Stimulated activated naive B cell treated with anti-CD40 and anti-IgM and Interleukin-4, amounts not matched to agents 10 μg/mL and 1 μg/mL and 100 μg/mL, for 72 hours (primary cell): ENCODE measurements at regions not wholly inside any gene's neighbourhood (a gene's known extent, or its start where the extent isn't known, plus 50 kb on each side); places are given as distances from the start of the nearest gene placed in this dataset.

ENCODE experiments used
- ATAC-seq, 2 donors: fragments of 150-1000 bp; cut with Tn5 transposase; replicated peaks; 2 replicates each; pipeline ENCODE4 v1.10.0; 2021; ENCODE audit warnings: moderate library complexity in 1 of 2
- DNase-seq: peaks from one replicate; pipeline ENCODE4 v3.0.0; 2021
- H3K27ac Mint-ChIP-seq: one replicate; pipeline ENCODE4 v1.8.0; 2022; ENCODE audit warnings: mild to moderate bottlenecking, mixed read lengths
- H3K27me3 Mint-ChIP-seq, 2 donors: one replicate each; pipeline ENCODE4 v1.8.0; 2022; ENCODE audit warnings: mixed read lengths in 2 of 2
- H3K36me3 Mint-ChIP-seq, 2 donors: one replicate each; pipeline ENCODE4 v1.8.0; 2022; ENCODE audit warnings: mixed read lengths in 2 of 2, mild to moderate bottlenecking in 1 of 2
- H3K4me1 Mint-ChIP-seq, 2 donors: one replicate each; pipeline ENCODE4 v1.8.0; 2022; ENCODE audit warnings: mixed read lengths in 2 of 2, mild to moderate bottlenecking in 1 of 2
- H3K4me3 Mint-ChIP-seq, 2 donors: one replicate each; pipeline ENCODE4 v1.8.0; 2022; ENCODE audit warnings: mild to moderate bottlenecking in 2 of 2, mixed read lengths in 2 of 2, moderate library complexity in 1 of 2
- H3K9me3 Mint-ChIP-seq, 2 donors: one replicate each; pipeline ENCODE4 v1.8.0; 2022; ENCODE audit warnings: mixed read lengths in 2 of 2, mild to moderate bottlenecking in 1 of 2

GRCh38 chr4:116449764-116450163, 635.6 kb downstream of the TRAM1L1 start:
- H3K4me3 Mint-ChIP-seq, result no peak overlapping the region
- H3K27me3 Mint-ChIP-seq, result no peaks in the 10 kb centered on the region
- no peaks in the 10 kb centered on the region for H3K4me1 Mint-ChIP-seq
- H3K9me3 Mint-ChIP-seq, result no peaks in the 10 kb centered on the region
- ATAC-seq (no peak), DNase-seq (no peak)
- H3K27ac Mint-ChIP-seq, result no peak overlapping the region
- H3K36me3 Mint-ChIP-seq, result no peaks in the 10 kb centered on the region

- Mint-ChIP-seq H3K4me3 (no peak overlapping the region), H3K9me3 (peaks cover 0 to 1% of the 10 kb centered on the region in 2 donors), H3K36me3 (no peaks in the 10 kb centered on the region), H3K4me1 (no peaks in the 10 kb centered on the region), H3K27ac (no peak overlapping the region), H3K27me3 (no peaks in the 10 kb centered on the region)
- DNase-seq, result no peak
- no peak for ATAC-seq
Measured at GRCh38 chr4:116444117-116444516, 641.3 kb downstream of the TRAM1L1 start.

DNA sequence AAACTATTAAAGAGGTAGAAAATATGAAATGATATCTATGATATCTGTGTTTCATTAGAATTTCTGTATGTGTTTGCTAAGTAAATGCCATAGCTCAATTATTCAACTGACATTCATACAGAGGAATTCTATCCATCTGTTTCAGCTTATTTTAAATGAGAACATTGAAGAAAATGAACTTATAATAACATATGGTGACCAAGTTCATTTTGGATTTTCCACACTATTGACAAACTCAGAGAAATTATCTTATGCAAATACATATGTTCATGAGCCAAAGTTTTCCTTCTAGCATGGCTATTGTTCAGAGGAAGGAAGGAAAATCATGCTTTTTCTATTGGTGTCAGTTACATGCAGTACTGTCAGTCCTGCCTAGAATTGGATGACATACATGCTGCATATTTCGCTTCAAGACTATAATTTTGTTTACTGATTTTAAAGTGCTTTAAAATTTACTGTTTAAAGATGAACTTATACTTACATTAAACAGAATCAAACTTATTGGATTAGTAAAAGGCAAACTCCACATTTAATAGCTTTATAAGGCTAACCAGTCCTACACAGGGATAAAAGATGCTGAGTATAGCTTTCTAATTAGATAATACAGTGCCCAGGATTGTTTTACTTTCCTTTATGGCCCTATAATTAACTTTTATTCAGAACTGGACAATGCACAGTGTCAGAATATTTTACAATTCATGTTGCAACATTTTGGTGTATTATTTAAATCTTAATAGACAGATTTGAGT, 646.2 kb downstream of the TRAM1L1 start:
- no peaks in the 10 kb centered on the region for H3K4me1 Mint-ChIP-seq
- ATAC-seq (no peak), DNase-seq (no peak)
- no peak overlapping the region for H3K27ac Mint-ChIP-seq
- no peaks in the 10 kb centered on the region for H3K36me3 Mint-ChIP-seq
- peaks cover 0 to 1% of the 10 kb centered on the region in 2 donors for H3K9me3 Mint-ChIP-seq
- no peak overlapping the region for H3K4me3 Mint-ChIP-seq
- H3K27me3 Mint-ChIP-seq, result no peaks in the 10 kb centered on the region

DNA sequence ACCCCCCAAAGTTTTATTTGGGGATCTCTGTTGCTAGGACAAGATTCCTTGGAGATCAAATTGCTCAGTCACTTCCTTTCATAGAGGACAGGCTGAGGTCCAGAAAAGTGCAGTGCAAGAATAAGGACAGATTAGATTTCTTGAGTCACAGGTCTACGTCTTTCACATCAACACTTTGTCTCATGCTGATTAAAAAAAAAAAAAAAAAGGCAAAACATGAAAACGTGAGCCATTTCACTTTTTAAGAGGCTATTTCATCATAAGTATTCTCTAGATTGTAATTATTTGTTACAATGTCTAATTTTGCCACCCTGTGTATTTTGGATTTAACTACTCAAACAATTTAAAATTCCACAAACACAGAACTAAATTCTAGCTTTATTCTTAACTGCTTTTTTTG, 647.0 kb downstream of the TRAM1L1 start:
- no peak overlapping the region for H3K27ac Mint-ChIP-seq
- no peak overlapping the region for H3K4me3 Mint-ChIP-seq
- peaks cover 0 to 1% of the 10 kb centered on the region in 2 donors for H3K9me3 Mint-ChIP-seq
- H3K36me3 Mint-ChIP-seq, result no peaks in the 10 kb centered on the region
- no peak for ATAC-seq
- no peaks in the 10 kb centered on the region for H3K27me3 Mint-ChIP-seq
- no peak for DNase-seq
- H3K4me1 Mint-ChIP-seq, result no peaks in the 10 kb centered on the region

DNA sequence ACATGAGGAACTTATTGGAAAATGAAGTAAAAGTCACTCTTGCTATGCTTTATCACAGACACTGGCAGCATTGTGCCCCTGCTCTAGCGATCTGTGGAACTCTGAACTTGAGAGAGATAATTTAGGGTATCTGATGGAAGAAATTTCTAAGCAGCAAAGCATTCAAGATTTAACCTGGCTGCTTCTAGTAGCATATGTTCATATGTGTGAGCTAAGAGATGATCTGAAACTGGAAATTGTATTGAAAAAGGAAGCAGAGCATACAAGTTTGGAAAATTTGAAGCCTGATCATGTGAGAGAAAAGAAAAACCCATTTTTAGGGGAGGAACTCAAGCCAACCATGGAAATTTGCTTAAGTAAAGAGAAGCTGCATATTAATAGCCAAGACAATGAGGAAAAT, 657.7 kb downstream of the TRAM1L1 start:
- Mint-ChIP-seq H3K9me3 (peaks cover 13 to 20% of the 10 kb centered on the region in 2 donors), H3K36me3 (no peaks in the 10 kb centered on the region), H3K4me1 (no peaks in the 10 kb centered on the region), H3K27me3 (no peaks in the 10 kb centered on the region), H3K27ac (no peak overlapping the region), H3K4me3 (no peak overlapping the region)
- ATAC-seq (no peak), DNase-seq (no peak)

- Mint-ChIP-seq H3K4me3 (no peak overlapping the region), H3K27ac (no peak overlapping the region), H3K27me3 (no peaks in the 10 kb centered on the region), H3K9me3 (peaks cover 4 to 6% of the 10 kb centered on the region in 2 donors), H3K36me3 (no peaks in the 10 kb centered on the region), H3K4me1 (no peaks in the 10 kb centered on the region)
- ATAC-seq, result no peak
- no peak for DNase-seq
Measured at GRCh38 chr4:116413222-116413621, 672.2 kb downstream of the TRAM1L1 start.

DNA sequence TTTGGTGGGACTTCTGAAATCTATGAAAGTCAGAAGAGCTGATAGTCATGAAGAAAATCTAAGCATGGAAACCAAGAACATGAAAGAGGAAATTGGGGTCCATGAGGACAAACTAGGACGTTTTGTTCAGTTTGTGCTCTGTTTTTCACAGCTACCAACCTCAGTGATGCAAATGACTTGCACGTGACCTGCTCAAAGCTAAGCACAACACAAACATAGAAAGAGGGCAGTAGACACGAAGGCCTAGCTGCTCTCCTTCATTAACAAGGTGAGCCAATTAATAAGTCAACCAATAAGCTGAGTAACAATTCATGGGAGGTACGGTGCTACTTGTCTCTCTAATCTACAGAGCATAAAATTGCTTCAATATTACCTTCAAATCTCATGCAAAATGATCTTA, 684.1 kb downstream of the TRAM1L1 start:
- ATAC-seq, result no peak
- H3K4me3 Mint-ChIP-seq, result no peak overlapping the region
- peaks cover 0 to 2% of the 10 kb centered on the region in 2 donors for H3K9me3 Mint-ChIP-seq

DNA sequence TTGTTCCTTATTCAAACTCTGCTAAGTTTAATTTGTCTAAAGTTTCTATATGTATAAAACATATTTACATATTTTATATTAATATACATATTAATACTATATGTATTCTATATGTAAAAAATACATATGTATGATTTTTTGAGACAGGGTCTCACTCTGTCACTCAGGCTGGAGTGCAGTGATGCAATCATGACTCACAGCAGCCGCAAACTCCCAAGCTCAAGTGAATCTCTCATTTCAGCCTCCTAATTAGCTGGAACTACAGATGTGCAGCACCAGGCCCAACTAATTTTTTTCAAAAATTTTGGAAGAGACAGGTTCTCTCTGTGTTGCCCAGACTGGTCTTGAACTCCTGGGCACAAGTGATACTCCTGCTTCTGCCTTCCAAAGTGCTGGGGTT, 684.9 kb downstream of the TRAM1L1 start:
- Mint-ChIP-seq H3K4me1 (no peaks in the 10 kb centered on the region), H3K9me3 (peaks cover 0 to 2% of the 10 kb centered on the region in 2 donors), H3K4me3 (no peak overlapping the region), H3K36me3 (no peaks in the 10 kb centered on the region), H3K27ac (no peak overlapping the region), H3K27me3 (no peaks in the 10 kb centered on the region)
- DNase-seq (no peak), ATAC-seq (no peak)

More for the DNA sequence above, 684.1 kb downstream of the TRAM1L1 start:
- H3K27ac Mint-ChIP-seq, result no peak overlapping the region
- H3K27me3 Mint-ChIP-seq, result no peaks in the 10 kb centered on the region
- H3K4me1 Mint-ChIP-seq, result no peaks in the 10 kb centered on the region
- no peak for DNase-seq
- no peaks in the 10 kb centered on the region for H3K36me3 Mint-ChIP-seq

- H3K27me3 Mint-ChIP-seq, result no peaks in the 10 kb centered on the region
Measured at GRCh38 chr4:116397714-116398113, 687.7 kb downstream of the TRAM1L1 start.

DNA sequence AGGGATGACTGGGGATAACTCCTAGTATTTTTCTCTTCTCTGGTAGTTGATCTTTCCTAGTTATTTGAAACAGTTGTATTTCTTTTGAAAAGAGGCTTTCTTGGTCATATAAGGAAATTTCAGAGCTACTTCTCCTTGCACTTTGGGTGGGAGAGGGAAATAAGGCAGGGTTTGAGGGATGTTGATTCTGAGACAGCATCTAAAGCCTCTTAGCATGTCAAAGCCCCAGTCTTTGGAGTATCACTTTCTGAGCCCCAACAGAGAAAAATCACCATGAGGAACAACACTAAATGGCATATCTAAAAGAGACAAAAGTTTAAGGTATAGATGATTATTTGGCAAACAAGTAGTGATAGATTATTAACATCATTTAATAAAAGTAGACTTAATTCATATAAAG, 688.1 kb downstream of the TRAM1L1 start:
- DNase-seq (no peak), ATAC-seq (no peak)
- Mint-ChIP-seq H3K27me3 (no peaks in the 10 kb centered on the region), H3K27ac (no peak overlapping the region), H3K9me3 (no peaks in the 10 kb centered on the region), H3K4me1 (no peaks in the 10 kb centered on the region), H3K4me3 (no peak overlapping the region), H3K36me3 (no peaks in the 10 kb centered on the region)

More at GRCh38 chr4:116397714-116398113, 687.7 kb downstream of the TRAM1L1 start:
- ATAC-seq, result no peak
- H3K9me3 Mint-ChIP-seq, result no peaks in the 10 kb centered on the region
- no peak for DNase-seq
- no peaks in the 10 kb centered on the region for H3K36me3 Mint-ChIP-seq
- H3K27ac Mint-ChIP-seq, result no peak overlapping the region
- H3K4me3 Mint-ChIP-seq, result no peak overlapping the region
- H3K4me1 Mint-ChIP-seq, result no peaks in the 10 kb centered on the region

DNA sequence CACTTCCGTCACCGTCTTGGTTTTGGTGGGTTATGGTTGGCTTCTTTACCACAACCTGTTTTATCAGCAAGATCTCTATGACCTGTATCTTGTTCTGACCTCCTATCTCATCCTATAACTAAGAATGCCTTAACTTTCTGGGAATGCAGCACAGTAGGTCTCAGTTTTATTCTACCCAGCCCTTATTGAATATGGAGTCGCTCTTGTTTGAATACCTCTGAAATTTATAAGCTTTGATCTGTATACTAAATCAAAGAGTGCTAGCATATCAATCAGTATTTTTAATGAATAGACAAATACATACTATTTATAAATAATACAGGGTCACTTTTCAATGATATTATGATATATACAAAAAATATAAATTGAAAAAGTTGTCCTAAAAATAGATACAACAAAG, 690.0 kb downstream of the TRAM1L1 start:
- H3K36me3 Mint-ChIP-seq, result no peaks in the 10 kb centered on the region
- no peaks in the 10 kb centered on the region for H3K9me3 Mint-ChIP-seq
- no peak overlapping the region for H3K4me3 Mint-ChIP-seq
- ATAC-seq (no peak), DNase-seq (no peak)
- no peaks in the 10 kb centered on the region for H3K4me1 Mint-ChIP-seq
- H3K27ac Mint-ChIP-seq, result no peak overlapping the region
- no peaks in the 10 kb centered on the region for H3K27me3 Mint-ChIP-seq

GRCh38 chr4:116391020-116391419, 694.4 kb downstream of the TRAM1L1 start:
- no peaks in the 10 kb centered on the region for H3K27me3 Mint-ChIP-seq
- H3K9me3 Mint-ChIP-seq, result peaks cover 0 to 2% of the 10 kb centered on the region in 2 donors
- no peaks in the 10 kb centered on the region for H3K4me1 Mint-ChIP-seq
- H3K27ac Mint-ChIP-seq, result no peak overlapping the region
- no peaks in the 10 kb centered on the region for H3K36me3 Mint-ChIP-seq
- ATAC-seq (no peak), DNase-seq (no peak)
- H3K4me3 Mint-ChIP-seq, result no peak overlapping the region

DNA sequence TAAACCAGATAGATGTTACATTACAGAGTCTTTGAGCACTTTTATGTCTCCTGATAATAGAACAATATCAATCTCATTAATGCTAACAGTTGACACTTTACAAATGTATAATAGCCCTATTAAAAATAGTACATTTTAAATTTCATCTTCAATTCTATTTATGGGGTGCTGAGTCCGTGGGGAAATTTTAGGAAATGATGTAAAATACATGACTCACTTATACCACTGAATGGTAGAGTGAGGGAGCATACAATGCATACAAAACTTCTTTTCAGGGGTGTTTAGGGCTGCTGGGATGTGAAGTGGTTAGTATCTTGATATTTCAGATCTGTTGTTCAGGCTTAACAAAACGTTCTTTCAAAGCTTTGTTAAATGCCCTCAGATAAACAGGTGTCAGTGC, 696.2 kb downstream of the TRAM1L1 start:
- DNase-seq (no peak), ATAC-seq (no peak)
- H3K4me1 Mint-ChIP-seq, result no peaks in the 10 kb centered on the region
- no peaks in the 10 kb centered on the region for H3K36me3 Mint-ChIP-seq
- peaks cover 0 to 2% of the 10 kb centered on the region in 2 donors for H3K9me3 Mint-ChIP-seq
- no peak overlapping the region for H3K4me3 Mint-ChIP-seq
- no peak overlapping the region for H3K27ac Mint-ChIP-seq
- no peaks in the 10 kb centered on the region for H3K27me3 Mint-ChIP-seq

DNA sequence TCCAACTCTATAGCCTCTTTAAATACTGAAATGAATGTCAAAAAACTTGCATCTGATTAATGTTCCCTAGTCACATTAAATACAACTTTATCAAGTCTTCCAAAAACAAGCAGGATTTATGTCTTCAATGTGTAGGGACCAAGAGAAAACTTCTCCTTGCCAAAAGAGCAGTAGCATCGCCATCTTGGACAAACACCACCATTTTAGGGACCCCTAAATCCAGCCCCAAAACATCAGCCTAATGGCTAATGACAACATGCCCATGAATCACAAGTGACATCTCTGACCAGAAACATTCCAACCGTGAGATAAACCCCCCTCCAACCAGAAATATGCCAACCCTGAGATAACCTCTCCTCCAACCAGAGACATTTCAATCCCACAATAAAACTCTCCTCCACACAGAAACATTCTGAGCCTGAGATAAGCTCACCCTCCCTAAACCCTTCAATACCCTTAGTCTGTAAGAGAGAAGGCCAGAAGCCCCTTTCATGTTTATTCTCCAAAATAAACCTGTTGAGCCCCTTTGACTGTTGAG, 697.4 kb downstream of the TRAM1L1 start:
- H3K4me3 Mint-ChIP-seq, result no peak overlapping the region
- no peak for ATAC-seq
- DNase-seq, result no peak
- no peak overlapping the region for H3K27ac Mint-ChIP-seq
- peaks cover 0 to 2% of the 10 kb centered on the region in 2 donors for H3K9me3 Mint-ChIP-seq
- H3K4me1 Mint-ChIP-seq, result no peaks in the 10 kb centered on the region
- H3K36me3 Mint-ChIP-seq, result no peaks in the 10 kb centered on the region
- no peaks in the 10 kb centered on the region for H3K27me3 Mint-ChIP-seq

DNA sequence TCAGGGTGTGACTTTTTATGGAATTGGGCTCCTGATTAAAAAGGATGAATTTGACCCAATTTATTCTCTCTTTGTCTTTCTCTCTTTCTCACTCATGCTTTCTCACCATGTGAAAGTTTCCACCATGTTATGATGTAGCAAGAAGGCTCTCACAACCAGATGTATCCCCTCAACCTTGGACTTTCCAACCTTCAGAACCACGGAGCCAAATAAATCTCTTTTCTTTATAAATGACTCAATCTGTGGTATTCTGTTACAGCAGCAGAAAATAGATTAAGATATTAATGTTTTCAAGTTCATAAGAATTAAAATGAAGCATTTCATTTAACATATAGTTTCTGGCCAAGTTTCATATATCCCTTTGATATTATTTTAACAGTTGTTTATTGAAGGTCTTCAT, 698.5 kb downstream of the TRAM1L1 start:
- Mint-ChIP-seq H3K36me3 (no peaks in the 10 kb centered on the region), H3K9me3 (peaks cover 0 to 2% of the 10 kb centered on the region in 2 donors), H3K4me3 (no peak overlapping the region), H3K27me3 (no peaks in the 10 kb centered on the region), H3K4me1 (no peaks in the 10 kb centered on the region), H3K27ac (no peak overlapping the region)
- ATAC-seq, result no peak
- DNase-seq, result no peak
